ENCODE measurements at regions not wholly inside any gene's neighbourhood (a gene's known extent, or its start where the extent isn't known, plus 50 kb on each side); places are given as distances from the start of the nearest gene placed in this dataset.
"Not testable (repeated sequence)": the region's sequence is repeated elsewhere in the genome, so short reads cannot be mapped to it uniquely, and the experiment has no call there.

DNA sequence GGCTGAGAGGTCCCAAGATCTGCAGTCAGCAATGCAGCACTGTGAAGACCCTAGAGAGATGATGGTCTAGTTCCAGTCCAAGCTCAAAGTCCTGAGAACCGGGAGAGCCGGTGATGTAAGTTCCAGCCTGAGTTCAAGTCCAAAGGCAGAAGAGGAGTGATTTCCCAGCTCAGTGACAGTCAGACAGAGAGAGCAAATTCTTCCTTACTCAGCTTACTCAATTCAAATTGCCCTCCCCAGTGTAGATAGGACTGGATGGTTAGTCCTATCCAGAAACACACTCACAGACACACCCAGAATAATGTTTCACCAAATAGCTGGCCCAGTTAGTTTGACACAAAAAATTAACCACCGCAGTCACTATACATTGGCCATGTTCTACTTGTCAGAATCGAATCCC is 185.5 kb upstream of the MYO3A start:
- TF ChIP-seq, protein P1, sequence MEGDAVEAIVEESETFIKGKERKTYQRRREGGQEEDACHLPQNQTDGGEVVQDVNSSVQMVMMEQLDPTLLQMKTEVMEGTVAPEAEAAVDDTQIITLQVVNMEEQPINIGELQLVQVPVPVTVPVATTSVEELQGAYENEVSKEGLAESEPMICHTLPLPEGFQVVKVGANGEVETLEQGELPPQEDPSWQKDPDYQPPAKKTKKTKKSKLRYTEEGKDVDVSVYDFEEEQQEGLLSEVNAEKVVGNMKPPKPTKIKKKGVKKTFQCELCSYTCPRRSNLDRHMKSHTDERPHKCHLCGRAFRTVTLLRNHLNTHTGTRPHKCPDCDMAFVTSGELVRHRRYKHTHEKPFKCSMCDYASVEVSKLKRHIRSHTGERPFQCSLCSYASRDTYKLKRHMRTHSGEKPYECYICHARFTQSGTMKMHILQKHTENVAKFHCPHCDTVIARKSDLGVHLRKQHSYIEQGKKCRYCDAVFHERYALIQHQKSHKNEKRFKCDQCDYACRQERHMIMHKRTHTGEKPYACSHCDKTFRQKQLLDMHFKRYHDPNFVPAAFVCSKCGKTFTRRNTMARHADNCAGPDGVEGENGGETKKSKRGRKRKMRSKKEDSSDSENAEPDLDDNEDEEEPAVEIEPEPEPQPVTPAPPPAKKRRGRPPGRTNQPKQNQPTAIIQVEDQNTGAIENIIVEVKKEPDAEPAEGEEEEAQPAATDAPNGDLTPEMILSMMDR (IDR thresholded peaks at IDR 0.05) = no peak
- no peak overlapping the region for H3K4me3 Mint-ChIP-seq
- H3K4me1 Mint-ChIP-seq (ENCODE audit: low read depth) = no peaks in the 10 kb centered on the region
- intact Hi-C loops (cut with micrococcal nuclease) = no loop called here
- no peaks in the 10 kb centered on the region for H3K9me3 Mint-ChIP-seq
- H3K27ac Mint-ChIP-seq = no peak overlapping the region
- CTCF ChIA-PET = interaction anchor here (1.4 kb wide), 2 partner anchors 9 to 23 kb away, joined by 4 read pairs; no protein-coding TSS in a partner anchor
- DNase-seq (no peak), ATAC-seq (no peak)
- H3K36me3 Mint-ChIP-seq (ENCODE audit: low read depth) = no peaks in the 10 kb centered on the region
- no peaks in the 10 kb centered on the region for H3K27me3 Mint-ChIP-seq
- POLR2A ChIA-PET = no interaction called here

DNA sequence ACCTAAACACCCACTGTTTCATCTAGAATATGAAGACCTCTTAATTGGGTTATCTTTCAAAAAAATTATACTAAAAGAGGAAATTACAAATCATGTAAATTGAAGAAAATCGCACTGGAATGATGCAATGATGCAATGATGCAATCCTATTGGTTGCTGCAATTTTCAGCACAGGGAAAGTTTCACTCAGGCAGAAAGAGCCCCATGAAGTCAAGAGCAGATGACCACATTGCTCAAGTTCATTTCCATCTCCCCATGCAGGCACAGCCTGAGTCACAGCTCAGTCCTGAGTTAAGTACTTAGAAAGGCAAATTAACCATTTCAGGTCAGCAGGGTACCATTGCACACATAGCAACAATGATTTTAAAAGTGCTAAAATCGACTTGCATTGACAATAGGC is 180.3 kb upstream of the MYO3A start:
- CTCF ChIA-PET = no interaction called here
- Mint-ChIP-seq H3K4me3 (no peak overlapping the region), H3K36me3 (ENCODE audit: low read depth) (no peaks in the 10 kb centered on the region), H3K27me3 (no peaks in the 10 kb centered on the region), H3K27ac (no peak overlapping the region), H3K9me3 (no peaks in the 10 kb centered on the region), H3K4me1 (ENCODE audit: low read depth) (no peaks in the 10 kb centered on the region)
- DNase-seq (no peak), ATAC-seq (no peak)
- POLR2A ChIA-PET = no interaction called here
- TF ChIP-seq, protein P1 (IDR thresholded peaks at IDR 0.05) = no peak
- intact Hi-C loops (cut with micrococcal nuclease) = no loop called here

DNA sequence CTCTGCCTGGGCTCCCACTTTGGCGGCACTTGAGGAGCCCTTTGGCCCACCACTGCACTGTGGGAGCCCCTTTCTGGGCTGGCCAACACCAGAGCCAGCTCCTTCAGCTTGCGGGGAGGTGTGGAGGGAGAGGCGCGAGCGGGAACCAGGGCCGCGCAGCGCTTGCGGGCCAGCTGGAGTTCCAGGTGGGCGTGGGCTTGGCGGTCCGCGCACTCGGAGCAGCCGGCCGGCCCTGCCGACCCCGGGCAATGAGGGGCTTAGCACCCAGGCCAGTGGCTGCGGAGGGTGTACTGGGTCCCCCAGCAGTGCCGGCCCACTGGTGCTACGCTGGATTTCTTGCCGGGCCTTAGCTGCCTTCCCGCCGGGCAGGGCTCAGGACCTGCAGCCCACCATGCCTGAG is 178.2 kb upstream of the MYO3A start:
- CTCF ChIA-PET; ATAC-seq; H3K9me3 Mint-ChIP-seq; intact Hi-C loops (cut with micrococcal nuclease); H3K36me3 Mint-ChIP-seq (ENCODE audit: low read depth); H3K4me1 Mint-ChIP-seq (ENCODE audit: low read depth); H3K27ac Mint-ChIP-seq; H3K27me3 Mint-ChIP-seq; DNase-seq; H3K4me3 Mint-ChIP-seq; POLR2A ChIA-PET: not testable (repeated sequence)

DNA sequence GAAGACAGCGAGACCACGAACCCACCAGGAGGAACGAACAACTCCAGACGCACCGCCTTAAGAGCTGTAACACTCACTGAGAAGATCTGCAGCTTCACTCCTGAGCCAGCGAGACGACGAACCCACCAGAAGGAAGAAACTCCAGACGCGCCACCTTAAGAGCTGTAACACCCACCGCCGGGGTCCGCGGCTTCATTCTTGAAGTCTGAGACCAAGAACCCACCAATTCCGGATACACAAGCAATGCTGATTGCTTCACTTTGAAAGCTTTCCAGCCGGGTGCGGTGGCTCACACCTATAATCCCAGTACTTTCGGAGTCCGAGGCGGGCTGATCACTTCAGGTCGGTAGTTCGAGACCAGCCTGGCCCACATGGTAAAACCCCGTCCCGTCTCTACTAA is 177.2 kb upstream of the MYO3A start:
- H3K36me3 Mint-ChIP-seq (ENCODE audit: low read depth) = no peaks in the 10 kb centered on the region
- no peak overlapping the region for H3K27ac Mint-ChIP-seq
- no peaks in the 10 kb centered on the region for H3K4me1 Mint-ChIP-seq (ENCODE audit: low read depth)
- intact Hi-C loops (cut with micrococcal nuclease) = no loop called here
- TF ChIP-seq, protein P1 (IDR thresholded peaks at IDR 0.05) = no peak
- H3K27me3 Mint-ChIP-seq = no peaks in the 10 kb centered on the region
- ChIA-PET POLR2A (no interaction called here), CTCF (interaction anchor here (1.4 to 1.7 kb wide), 2 partner anchors 8 to 10 kb away, joined by 4 read pairs; no protein-coding TSS in a partner anchor)
- no peak overlapping the region for H3K4me3 Mint-ChIP-seq
- no peak for ATAC-seq
- no peak for DNase-seq
- H3K9me3 Mint-ChIP-seq = no peaks in the 10 kb centered on the region

DNA sequence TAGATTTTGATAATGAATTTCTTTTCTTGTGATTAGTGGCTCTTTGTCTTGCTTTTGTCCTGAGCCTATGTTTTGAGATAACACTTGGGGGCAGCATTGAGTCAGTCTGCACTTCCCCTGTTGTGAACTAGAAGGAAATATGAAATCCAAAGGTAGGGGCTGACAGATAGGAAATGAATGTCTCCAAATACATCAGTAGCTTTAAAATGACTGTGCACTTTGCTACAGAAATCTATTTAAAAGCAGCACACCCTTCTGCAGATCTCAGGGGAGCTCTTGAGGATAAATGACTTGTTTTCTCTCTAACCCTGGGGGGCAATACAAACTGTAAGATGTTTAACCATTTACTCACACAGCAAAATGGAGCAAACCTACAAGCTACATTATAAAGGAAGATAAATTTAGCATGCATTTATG is 176.0 kb upstream of the MYO3A start:
- ATAC-seq = no peak
- ChIA-PET POLR2A (no interaction called here), CTCF (interaction anchor here (1.7 kb wide), 1 partner anchor 9 kb away, joined by 4 read pairs; no protein-coding TSS in a partner anchor)
- H3K4me1 Mint-ChIP-seq (ENCODE audit: low read depth) = no peaks in the 10 kb centered on the region
- peak; percentile 19 for DNase-seq
- H3K27ac Mint-ChIP-seq = no peak overlapping the region
- no peaks in the 10 kb centered on the region for H3K36me3 Mint-ChIP-seq (ENCODE audit: low read depth)
- intact Hi-C loops (cut with micrococcal nuclease) = no loop called here
- no peaks in the 10 kb centered on the region for H3K27me3 Mint-ChIP-seq
- TF ChIP-seq, protein P1 (IDR thresholded peaks at IDR 0.05) = peak; percentile 57
- no peak overlapping the region for H3K4me3 Mint-ChIP-seq
- no peaks in the 10 kb centered on the region for H3K9me3 Mint-ChIP-seq

DNA sequence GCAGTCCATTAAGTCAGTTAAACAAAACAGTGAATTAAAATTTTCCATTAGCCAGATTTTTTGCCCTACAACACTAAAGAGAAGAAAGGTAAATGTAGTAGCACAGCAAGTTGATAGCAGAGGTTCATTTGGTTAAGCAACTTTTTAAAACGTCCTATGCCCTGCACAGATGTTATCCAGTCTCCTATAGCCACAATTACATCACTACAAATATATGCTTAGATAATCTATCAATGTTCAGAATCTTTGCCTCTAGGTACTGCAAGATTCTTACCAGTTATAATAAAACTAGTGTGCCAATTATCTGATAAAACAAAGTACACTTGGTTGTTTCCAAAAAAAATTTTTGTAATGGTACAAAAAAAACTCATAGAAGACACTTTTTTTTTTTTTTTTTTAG is 175.5 kb upstream of the MYO3A start:
- POLR2A ChIA-PET = no interaction called here
- Mint-ChIP-seq H3K27me3 (peaks cover 1% of the 10 kb centered on the region), H3K27ac (no peak overlapping the region), H3K36me3 (ENCODE audit: low read depth) (no peaks in the 10 kb centered on the region), H3K4me1 (ENCODE audit: low read depth) (no peaks in the 10 kb centered on the region), H3K9me3 (no peaks in the 10 kb centered on the region), H3K4me3 (no peak overlapping the region)
- intact Hi-C loops (cut with micrococcal nuclease) = no loop called here
- DNase-seq = no peak
- no peak for ATAC-seq
- CTCF ChIA-PET = interaction anchor here (1.7 kb wide), 1 partner anchor 10 kb away, joined by 4 read pairs; no protein-coding TSS in a partner anchor
- TF ChIP-seq, protein P1 (IDR thresholded peaks at IDR 0.05) = no peak
